HS-27A (cell line): ENCODE measurements at regions not wholly inside any gene's neighbourhood (a gene's known extent, or its start where the extent isn't known, plus 50 kb on each side); places are given as distances from the start of the nearest gene placed in this dataset.
"Not testable (repeated sequence)": the region's sequence is repeated elsewhere in the genome, so short reads cannot be mapped to it uniquely, and the experiment has no call there.

ENCODE experiments used
- DNase-seq: peaks from one replicate; pipeline ENCODE4 v3.0.0-alpha.2; 2012; ENCODE audit warnings: low read depth, missing footprints

DNA sequence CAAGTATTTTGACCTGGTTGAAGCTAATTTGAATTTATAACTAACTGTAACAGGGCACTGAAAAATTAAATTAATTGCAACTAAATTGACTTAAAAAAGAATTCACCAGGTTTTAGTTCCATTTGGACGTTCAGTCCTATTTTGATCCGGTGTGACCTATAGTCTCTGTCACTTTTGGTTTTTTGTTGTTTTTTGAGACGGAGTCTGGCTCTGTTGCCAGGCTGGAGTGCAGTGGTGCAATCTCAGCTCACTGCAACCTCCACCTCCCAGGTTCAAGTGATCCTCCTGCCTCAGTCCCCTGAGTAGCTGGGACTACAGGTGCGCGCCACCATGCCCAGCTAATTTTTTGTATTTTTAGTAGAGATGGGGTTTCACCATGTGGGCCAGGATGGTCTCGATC is 91.2 kb downstream of the GADD45G start:
- DNase-seq, result not testable (repeated sequence)

- DNase-seq, result no peak
These were observed 92.0 kb downstream of the GADD45G start for GRCh38 chr9:89696780-89697179.

GRCh38 chr9:89697553-89697952 is 92.7 kb downstream of the GADD45G start:
- DNase-seq, result no peak

GRCh38 chr9:89698411-89699005 is 93.7 kb downstream of the GADD45G start:
- DNase-seq, result no peak

GRCh38 chr9:89699646-89700045 is 94.8 kb downstream of the GADD45G start:
- DNase-seq, result no peak

- DNase-seq, result no peak
These were observed 96.5 kb downstream of the GADD45G start for GRCh38 chr9:89701221-89701798.

DNA sequence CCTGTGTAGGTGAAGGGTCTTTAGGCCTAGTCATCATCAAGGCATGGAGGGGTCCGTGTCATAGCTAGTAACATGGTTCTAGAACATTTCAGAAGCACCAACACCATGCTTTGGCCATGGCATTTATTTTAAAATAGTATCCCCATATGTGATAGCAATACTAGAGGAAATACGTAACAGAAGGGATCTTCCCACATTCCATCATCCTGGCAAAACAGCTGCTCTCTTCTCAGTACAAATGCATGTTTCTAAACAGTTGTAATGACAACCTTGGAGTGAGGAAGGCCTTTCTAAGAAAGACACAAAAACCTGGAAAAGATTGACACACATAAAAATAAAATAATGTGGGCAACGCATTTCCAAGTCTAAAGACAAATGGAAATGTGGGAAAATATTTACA is 97.6 kb downstream of the GADD45G start:
- DNase-seq, result no peak

- DNase-seq, result no peak
These were observed 100.8 kb downstream of the GADD45G start for GRCh38 chr9:89705651-89706050.

DNA sequence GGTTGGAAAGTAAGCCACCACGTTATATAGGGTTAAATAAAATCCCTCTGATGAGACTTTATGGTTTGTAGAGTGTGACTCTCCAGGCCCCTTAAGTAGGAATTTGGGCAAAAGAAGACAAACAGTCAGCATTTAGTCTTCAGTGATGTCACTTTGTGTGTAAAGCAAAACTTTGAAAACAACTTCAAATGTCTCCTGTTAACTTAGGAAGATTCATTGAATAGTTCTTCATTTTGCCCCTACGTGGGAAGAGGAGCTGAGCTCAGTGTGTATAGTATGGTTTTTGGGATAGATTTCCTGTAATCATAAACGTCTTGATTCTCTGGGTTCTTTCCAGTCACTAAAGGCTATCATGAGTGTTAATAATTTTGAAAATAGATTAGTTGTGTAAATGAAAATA is 101.3 kb downstream of the GADD45G start:
- DNase-seq, result no peak

- no peak for DNase-seq
These were observed 101.9 kb downstream of the GADD45G start for GRCh38 chr9:89706731-89707191.

DNA sequence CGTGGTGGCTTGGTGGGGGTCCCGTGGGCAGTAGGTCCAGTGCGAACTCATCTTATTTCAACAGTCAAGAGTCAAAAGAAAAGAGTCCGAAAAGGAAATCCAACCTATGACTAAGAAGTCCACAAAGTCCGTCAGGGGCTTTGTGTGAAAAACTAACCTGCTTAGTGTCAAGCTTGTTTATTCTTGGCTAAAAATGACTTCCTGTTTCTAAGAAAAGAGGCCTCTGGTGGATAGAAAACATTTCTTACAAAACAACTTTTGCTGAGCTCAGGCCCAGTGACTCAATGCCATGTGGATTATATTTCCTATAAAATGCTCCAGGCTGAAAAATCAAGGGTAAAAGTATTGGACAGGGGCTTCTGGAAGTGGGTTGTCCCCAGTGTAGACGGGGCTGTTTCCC is 105.9 kb downstream of the GADD45G start:
- DNase-seq, result no peak

DNA sequence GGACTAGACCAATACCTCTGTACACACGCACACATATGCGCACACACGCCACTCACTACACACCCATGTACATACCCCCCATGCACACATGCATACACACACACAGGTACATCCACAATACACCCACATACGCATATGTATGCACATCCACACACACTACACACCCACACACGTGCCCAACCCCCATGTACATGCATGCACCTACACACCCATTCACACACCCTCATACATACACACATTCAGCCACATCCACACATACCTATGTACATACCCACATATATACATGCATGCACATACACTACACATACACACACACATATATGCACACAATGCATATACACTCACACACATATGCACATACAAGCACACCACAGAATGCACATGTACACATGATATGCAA is 107.1 kb downstream of the GADD45G start:
- DNase-seq, result no peak

- no peak for DNase-seq
These were observed 107.5 kb downstream of the GADD45G start for GRCh38 chr9:89712283-89712682.

DNA sequence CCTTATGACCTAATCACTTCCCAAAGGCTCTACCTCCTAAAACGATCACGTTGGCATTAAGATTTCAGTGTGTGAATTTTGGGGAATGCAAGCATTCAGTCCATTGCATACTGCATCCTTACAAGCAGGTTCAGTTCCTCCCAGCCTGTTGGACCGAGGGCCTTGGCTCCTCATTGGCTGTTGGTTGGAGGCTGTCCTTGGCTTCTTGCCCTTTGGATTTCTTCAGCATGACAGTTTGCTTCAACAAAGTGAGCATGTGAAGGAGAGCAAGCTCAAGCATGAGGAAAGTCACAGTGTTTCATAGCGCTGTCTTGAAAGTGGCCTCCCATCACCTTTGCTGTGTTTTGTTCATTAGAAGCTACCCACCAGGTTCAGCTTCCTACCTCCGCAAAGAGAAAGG is 109.5 kb downstream of the GADD45G start:
- no peak for DNase-seq

DNA sequence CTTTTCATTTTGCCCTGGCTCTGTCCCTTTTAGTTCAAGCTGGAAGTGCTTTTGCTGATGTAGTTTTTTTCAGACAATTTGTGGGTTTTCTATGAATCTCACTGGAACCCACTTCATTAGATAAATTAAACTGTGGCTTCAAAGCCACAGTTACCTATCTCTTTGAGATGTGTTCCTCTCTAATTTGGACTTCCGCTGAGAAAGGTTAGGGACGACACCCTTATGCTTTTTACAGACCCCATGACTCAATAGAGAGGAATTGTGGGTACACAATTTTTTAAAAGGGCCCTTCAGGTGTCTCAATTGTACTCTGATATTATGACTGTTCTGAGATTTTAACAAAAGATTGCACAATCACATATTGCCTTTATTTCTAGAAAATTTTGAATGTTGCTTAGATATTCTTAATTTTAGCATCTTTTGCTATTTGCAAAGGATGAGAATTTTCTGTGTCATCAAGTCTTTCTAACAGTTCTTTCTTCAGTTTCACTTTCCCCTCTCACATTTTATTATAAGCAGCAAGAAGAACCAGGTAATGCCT is 110.6 kb downstream of the GADD45G start:
- DNase-seq, result no peak

GRCh38 chr9:89715881-89716280 is 111.1 kb downstream of the GADD45G start:
- DNase-seq, result no peak

DNA sequence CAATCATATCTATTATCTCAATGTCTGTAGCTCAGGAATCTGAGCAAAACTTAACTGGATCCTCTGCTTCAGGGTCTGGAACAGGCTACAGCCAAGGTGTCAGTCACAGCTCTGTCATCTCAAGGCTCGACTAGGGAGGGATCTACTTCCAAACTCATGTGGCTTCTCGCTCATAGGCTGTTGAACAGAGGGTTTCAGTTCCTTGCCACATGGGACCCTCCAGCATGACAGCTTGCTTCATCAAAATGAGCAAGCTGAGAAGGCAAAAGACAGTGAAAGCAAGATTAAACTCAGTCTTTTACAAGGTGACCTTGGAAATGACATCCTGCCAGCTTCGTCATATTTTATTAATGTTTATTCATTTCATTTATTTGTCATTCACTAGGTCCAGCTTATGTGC is 111.7 kb downstream of the GADD45G start:
- DNase-seq, result no peak

- no peak for DNase-seq
These were observed 113.4 kb downstream of the GADD45G start for GRCh38 chr9:89718176-89718575.

DNA sequence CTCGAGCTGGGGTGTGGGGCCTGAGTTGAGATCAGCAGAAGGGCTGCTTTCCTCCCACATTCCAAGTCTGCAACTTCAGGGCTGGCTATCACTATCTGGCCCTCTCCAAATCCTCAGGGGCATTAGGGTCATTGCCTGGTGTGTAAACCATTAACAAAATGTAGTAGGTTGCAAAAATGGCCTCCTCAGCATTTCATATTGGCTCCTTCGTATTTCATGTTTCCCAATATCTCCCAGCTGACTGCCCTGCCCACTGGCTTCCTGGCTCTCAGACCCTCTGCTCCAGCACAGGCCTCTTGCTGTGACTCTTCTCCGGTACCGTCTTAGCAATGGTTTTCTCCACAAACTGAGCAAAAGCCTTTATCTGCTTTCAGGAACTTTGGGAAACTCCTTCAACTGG is 113.8 kb downstream of the GADD45G start:
- DNase-seq, result no peak

DNA sequence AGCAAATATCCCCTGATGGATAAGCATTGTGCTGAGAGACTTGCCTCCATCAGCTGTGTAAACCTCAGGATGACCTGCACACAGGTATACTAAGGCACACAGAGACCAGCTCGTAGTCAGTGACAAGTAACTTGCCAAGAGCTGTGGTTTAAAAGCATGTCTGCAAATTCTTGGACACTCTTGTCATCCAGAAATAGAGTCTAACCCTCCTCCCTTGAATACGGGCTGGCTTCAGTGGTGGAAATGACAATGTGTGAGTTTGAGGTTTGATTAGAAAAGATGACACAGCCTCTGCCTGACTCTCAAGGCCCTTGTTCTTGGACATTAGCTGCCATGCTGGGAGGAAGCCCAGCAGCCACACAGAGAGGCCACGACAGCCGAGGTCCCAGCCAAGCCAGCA is 114.4 kb downstream of the GADD45G start:
- no peak for DNase-seq

DNA sequence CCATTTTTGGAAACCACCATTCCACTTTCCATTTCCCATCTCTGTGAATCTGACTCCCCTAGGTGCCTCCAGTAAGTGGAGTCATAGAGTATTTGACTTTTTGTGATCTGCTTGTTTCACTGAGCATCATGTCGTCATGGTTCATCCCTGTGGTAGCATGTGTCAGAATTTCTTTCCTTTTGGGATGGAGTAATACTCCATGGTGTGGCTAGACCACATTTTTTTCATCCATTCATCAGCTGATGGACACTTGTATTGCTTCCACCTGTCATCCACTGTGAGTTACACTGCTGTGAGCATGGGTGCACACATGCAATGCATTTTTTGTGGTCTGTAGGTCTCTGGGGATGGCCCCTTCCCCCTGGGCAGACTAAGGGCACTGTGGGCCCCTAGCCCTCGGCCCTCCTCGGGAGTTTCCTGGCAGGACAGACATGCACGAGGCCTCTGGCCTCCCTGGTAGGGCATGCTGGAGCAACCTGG is 115.9 kb downstream of the GADD45G start:
- no peak for DNase-seq

DNA sequence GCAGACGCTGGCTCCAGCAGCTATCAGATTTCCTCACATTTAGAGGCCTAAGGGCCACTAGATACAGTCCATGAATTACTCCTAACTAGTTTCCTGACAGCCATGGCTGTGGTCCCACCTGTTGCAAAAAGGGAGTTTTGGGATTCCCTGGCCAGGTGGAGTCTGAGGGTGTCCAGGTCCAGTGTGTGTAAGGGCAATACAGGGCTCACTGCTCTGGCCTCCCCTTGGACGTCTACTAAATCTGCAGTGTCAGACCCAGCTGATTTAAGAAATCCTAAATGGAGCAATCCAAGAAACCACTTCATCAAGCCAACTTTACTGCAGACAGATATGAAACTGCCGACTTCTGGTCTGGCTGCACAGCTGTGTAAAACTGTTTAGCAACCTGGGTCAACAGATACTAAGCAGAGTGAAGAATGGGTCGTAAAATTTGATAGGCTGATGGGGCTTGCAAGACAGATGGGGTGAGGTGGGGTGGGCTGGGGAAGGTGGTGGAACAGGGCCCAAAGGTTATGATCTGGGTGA is 116.4 kb downstream of the GADD45G start:
- DNase-seq, result no peak

GRCh38 chr9:89721971-89722530 is 117.2 kb downstream of the GADD45G start:
- no peak for DNase-seq
